H9 (cell line): ENCODE measurements at regions not wholly inside any gene's neighbourhood (a gene's known extent, or its start where the extent isn't known, plus 50 kb on each side); places are given as distances from the start of the nearest gene placed in this dataset.

Source experiments
- DNase-seq: peaks from one replicate; pipeline ENCODE4 v3.0.0-alpha.2; 2017
- H2AFZ ChIP-seq: one replicate; pipeline ENCODE4 v1.6.1; 2013; ENCODE audit warnings: mild to moderate bottlenecking, low read length, control low read depth, moderate library complexity
- H2AK5ac ChIP-seq: 2 replicates; pipeline ENCODE4 v1.6.1; 2013; ENCODE audit warnings: low read length, control low read depth, mixed read lengths; ENCODE audit not compliant: insufficient read length
- H2BK120ac ChIP-seq: one replicate; pipeline ENCODE4 v1.6.1; 2013; ENCODE audit warnings: low read depth, mild to moderate bottlenecking, low read length, control low read depth, inconsistent platforms; ENCODE audit not compliant: poor library complexity, severe bottlenecking
- H2BK12ac ChIP-seq: 2 replicates; pipeline ENCODE4 v1.6.1; 2013; ENCODE audit warnings: low read length, control low read depth, mixed read lengths, low read depth; ENCODE audit not compliant: insufficient read length
- H2BK15ac ChIP-seq: 2 replicates; pipeline ENCODE4 v1.6.1; 2013; ENCODE audit warnings: low read depth, low read length, control low read depth
- H2BK20ac ChIP-seq: one replicate; pipeline ENCODE4 v1.6.1; 2013; ENCODE audit warnings: low read depth, mild to moderate bottlenecking, low read length, control low read depth, inconsistent platforms; ENCODE audit not compliant: poor library complexity, severe bottlenecking
- H2BK5ac ChIP-seq: 2 replicates; pipeline ENCODE4 v1.6.1; 2013; ENCODE audit warnings: low read length, control low read depth, mixed read lengths; ENCODE audit not compliant: insufficient read length
- H3K14ac ChIP-seq: 2 replicates; pipeline ENCODE4 v1.6.1; 2013; ENCODE audit warnings: low read length, control low read depth; ENCODE audit not compliant: insufficient read depth
- H3K18ac ChIP-seq: 2 replicates; pipeline ENCODE4 v1.6.1; 2013; ENCODE audit warnings: low read depth, mild to moderate bottlenecking, mixed read lengths, low read length, control low read depth; ENCODE audit not compliant: insufficient read length
- H3K23ac ChIP-seq: 2 replicates; pipeline ENCODE4 v1.6.1; 2013; ENCODE audit warnings: low read length, control low read depth, mixed read lengths, low read depth; ENCODE audit not compliant: insufficient read length
- H3K23me2 ChIP-seq: 2 replicates; pipeline ENCODE4 v1.6.1; 2013; ENCODE audit warnings: low read depth, mild to moderate bottlenecking, mixed read lengths, low read length, control low read depth; ENCODE audit not compliant: insufficient read length, poor library complexity, severe bottlenecking
- H3K27ac ChIP-seq: 2 replicates; pipeline ENCODE4 v1.5.1; 2013; ENCODE audit warnings: low read length, control low read depth, mixed read lengths, low read depth; ENCODE audit not compliant: insufficient read length
- H3K27me3 ChIP-seq: 2 replicates; pipeline ENCODE4 v1.6.1; 2013; ENCODE audit warnings: low read length, control low read depth, inconsistent platforms; ENCODE audit not compliant: insufficient read depth
- H3K4ac ChIP-seq: 2 replicates; pipeline ENCODE4 v1.6.1; 2013; ENCODE audit warnings: low read depth, mild to moderate bottlenecking, control low read depth, inconsistent platforms, low read length, moderate library complexity
- H3K4me1 ChIP-seq: 2 replicates; pipeline ENCODE4 v1.6.1; 2013; ENCODE audit warnings: low read length, control low read depth, inconsistent platforms; ENCODE audit not compliant: insufficient read depth
- H3K4me2 ChIP-seq: 2 replicates; pipeline ENCODE4 v1.6.1; 2013; ENCODE audit warnings: low read length, control low read depth, mixed read lengths; ENCODE audit not compliant: insufficient read length, insufficient read depth
- H3K56ac ChIP-seq: 2 replicates; pipeline ENCODE4 v1.6.1; 2013; ENCODE audit warnings: low read depth, mild to moderate bottlenecking, mixed read lengths, low read length, control low read depth; ENCODE audit not compliant: insufficient read length
- H3K79me1 ChIP-seq: 2 replicates; pipeline ENCODE4 v1.6.1; 2013; ENCODE audit warnings: low read depth, mild to moderate bottlenecking, moderate library complexity, low read length, control low read depth, inconsistent platforms; ENCODE audit not compliant: insufficient read depth, poor library complexity, severe bottlenecking
- H3K79me2 ChIP-seq: 2 replicates; pipeline ENCODE4 v1.6.1; 2013; ENCODE audit warnings: low read length, control low read depth, inconsistent platforms; ENCODE audit not compliant: insufficient read depth
- H3K9ac ChIP-seq: 2 replicates; pipeline ENCODE4 v1.6.1; 2013; ENCODE audit warnings: low read length, control low read depth, mixed read lengths; ENCODE audit not compliant: insufficient read length; ENCODE audit errors: extremely low read depth
- H3K9me3 ChIP-seq: one replicate; pipeline ENCODE4 v1.6.1; 2013; ENCODE audit warnings: low read depth, low read length, inconsistent platforms; ENCODE audit not compliant: control insufficient read depth
- H3T11ph ChIP-seq: one replicate; pipeline ENCODE4 v1.6.1; 2013; ENCODE audit warnings: mild to moderate bottlenecking, low read length, control low read depth, inconsistent platforms
- H4K20me1 ChIP-seq: one replicate; pipeline ENCODE4 v1.6.1; 2013; ENCODE audit not compliant: control insufficient read depth, insufficient read length, insufficient read depth
- H4K5ac ChIP-seq: 2 replicates; pipeline ENCODE4 v1.6.1; 2013; ENCODE audit warnings: low read depth, mild to moderate bottlenecking, mixed read lengths, low read length, control low read depth; ENCODE audit not compliant: insufficient read length
- H4K8ac ChIP-seq: replicated peaks from 2 replicates; pipeline ENCODE4 v1.6.1; 2013; ENCODE audit warnings: low read length, control low read depth, mixed read lengths, low read depth; ENCODE audit not compliant: insufficient read length
- H4K91ac ChIP-seq: 2 replicates; pipeline ENCODE4 v1.6.1; 2013; ENCODE audit warnings: low read depth, mild to moderate bottlenecking, moderate library complexity, mixed read lengths, low read length, control low read depth; ENCODE audit not compliant: insufficient read length
- H3K27ac Mint-ChIP-seq, 3 experiments: 2 replicates in 2 of 3; 3 replicates in 1 of 3; pipeline ENCODE4 v1.8.0; 2020 to 2021; ENCODE audit warnings: mixed read lengths in 3 of 3, mild to moderate bottlenecking in 1 of 3, moderate library complexity in 1 of 3
- H3K27me3 Mint-ChIP-seq: 2 replicates; pipeline ENCODE4 v1.8.0; 2021; ENCODE audit warnings: low read depth, mild to moderate bottlenecking, moderate library complexity, mixed read lengths
- H3K36me3 Mint-ChIP-seq, 3 experiments: 2 replicates in 2 of 3; 3 replicates in 1 of 3; pipeline ENCODE4 v1.8.0; 2020 to 2021; ENCODE audit warnings: low read depth in 3 of 3, mixed read lengths in 3 of 3; ENCODE audit not compliant: insufficient read depth in 1 of 3
- H3K4me1 Mint-ChIP-seq, 2 experiments: 2 replicates each; pipeline ENCODE4 v1.8.0; 2020; ENCODE audit warnings: mixed read lengths in 2 of 2
- H3K4me3 Mint-ChIP-seq, 2 experiments: 2 replicates in 1 of 2; 3 replicates in 1 of 2; pipeline ENCODE4 v1.8.0; 2020 to 2021; ENCODE audit warnings: mild to moderate bottlenecking in 2 of 2, mixed read lengths in 2 of 2, moderate library complexity in 1 of 2
- H3K9me3 Mint-ChIP-seq, 2 experiments: 2 replicates in 1 of 2; 3 replicates in 1 of 2; pipeline ENCODE4 v1.8.0; 2020; ENCODE audit warnings: mild to moderate bottlenecking in 2 of 2, mixed read lengths in 2 of 2, moderate library complexity in 1 of 2
- CTCF ChIP-seq: fragments of 200-600 bp; sonication (generic); conservative IDR thresholded peaks from 3 replicates; pipeline ENCODE4 v1.8.0; 2021; ENCODE audit warnings: antibody characterized with exemption, mild to moderate bottlenecking
- WGBS: extraction: QIAGEN DNeasy Blood & Tissue Kit; methylation state at CpG from one replicate; pipeline ENCODE4 v1.1.7; 2013; ENCODE audit warnings: missing lambda C conversion rate, low lambda C conversion rate, mixed read lengths; ENCODE audit not compliant: insufficient read length; ENCODE audit errors: extremely low coverage; 5-methylcytosine and 5-hydroxymethylcytosine counted together

- H3K23ac ChIP-seq, result no peak overlapping the region
- H3K4me3 Mint-ChIP-seq, result no peak overlapping the region
- no peaks in the 10 kb centered on the region for H3K79me1 ChIP-seq
- no CpG with 5 or more reads among the region's 1 CpG for WGBS
- no peak overlapping the region for H2BK15ac ChIP-seq
- no peak for TF ChIP-seq CTCF
- no peaks in the 10 kb centered on the region for H3K9me3 ChIP-seq
- H3K4me1 ChIP-seq, result no peaks in the 10 kb centered on the region
- H3K23me2 ChIP-seq, result no peaks in the 10 kb centered on the region
- H2AFZ ChIP-seq, result no peak overlapping the region
- no peak overlapping the region for H4K91ac ChIP-seq
- no peak overlapping the region for H3K27ac Mint-ChIP-seq
- peaks cover 0 to 10% of the 10 kb centered on the region in 2 experiments; a peak in 2 of 4 replicates for H3K4me1 Mint-ChIP-seq
- H3T11ph ChIP-seq, result no peak overlapping the region
- no peak overlapping the region for H2BK12ac ChIP-seq
- no peaks in the 10 kb centered on the region for H3K36me3 Mint-ChIP-seq
- H2BK5ac ChIP-seq, result no peak overlapping the region
- no peak overlapping the region for H3K18ac ChIP-seq
- 0 out of 2 replicates have a peak, but pooled peaks cover 1% of the 10 kb centered on the region for H3K27me3 Mint-ChIP-seq
- H3K14ac ChIP-seq, result no peak overlapping the region
- H3K56ac ChIP-seq, result no peak overlapping the region
- no peaks in the 10 kb centered on the region for H3K79me2 ChIP-seq
- no peak overlapping the region for H3K4ac ChIP-seq
- no peak overlapping the region for H3K9ac ChIP-seq
- H3K4me2 ChIP-seq, result no peak overlapping the region
- no peak overlapping the region for H2AK5ac ChIP-seq
- no peak overlapping the region for H2BK120ac ChIP-seq
- H3K9me3 Mint-ChIP-seq, result no peaks in the 10 kb centered on the region
- DNase-seq, result no peak
- H4K5ac ChIP-seq, result no peak overlapping the region
- no peak overlapping the region for H3K27ac ChIP-seq
- H3K27me3 ChIP-seq, result no peaks in the 10 kb centered on the region
- no peaks in the 10 kb centered on the region for H4K20me1 ChIP-seq
- no peak overlapping the region for H2BK20ac ChIP-seq
- no peak overlapping the region for H4K8ac ChIP-seq
Observed at GRCh38 chr14:82047777-82048470, 514.3 kb upstream of the SEL1L start.
